HG03457 (cell line): ENCODE measurements at regions not wholly inside any gene's neighbourhood (a gene's known extent, or its start where the extent isn't known, plus 50 kb on each side); places are given as distances from the start of the nearest gene placed in this dataset.
"Not testable (repeated sequence)": the region's sequence is repeated elsewhere in the genome, so short reads cannot be mapped to it uniquely, and the experiment has no call there.

Source experiments
- ATAC-seq: cut with Tn5 transposase; IDR thresholded peaks from one replicate; pipeline ENCODE4 v1.9.1; 2021; ENCODE audit warnings: moderate number of reproducible peaks; ENCODE audit not compliant: unreplicated experiment

DNA sequence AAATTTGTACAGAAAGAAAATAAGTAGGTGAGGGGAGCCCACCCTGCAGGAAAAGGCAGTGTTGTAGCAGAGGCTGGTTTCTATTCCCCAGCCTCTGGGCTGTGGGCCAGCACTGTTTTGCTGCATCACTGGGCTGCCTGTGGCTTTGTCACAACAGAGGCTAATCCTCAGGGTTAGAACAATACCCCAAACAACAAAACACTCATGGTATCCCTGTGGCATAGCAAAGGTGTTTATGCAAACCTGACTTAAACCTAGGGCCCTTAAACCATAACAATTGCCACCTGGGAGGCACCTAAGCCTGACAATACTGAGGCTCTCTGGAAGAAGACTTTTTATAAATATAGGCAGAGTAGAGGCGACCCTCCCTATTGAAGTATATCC lies 314.7 kb downstream of the OLFM4 start:
- ATAC-seq: no peak

DNA sequence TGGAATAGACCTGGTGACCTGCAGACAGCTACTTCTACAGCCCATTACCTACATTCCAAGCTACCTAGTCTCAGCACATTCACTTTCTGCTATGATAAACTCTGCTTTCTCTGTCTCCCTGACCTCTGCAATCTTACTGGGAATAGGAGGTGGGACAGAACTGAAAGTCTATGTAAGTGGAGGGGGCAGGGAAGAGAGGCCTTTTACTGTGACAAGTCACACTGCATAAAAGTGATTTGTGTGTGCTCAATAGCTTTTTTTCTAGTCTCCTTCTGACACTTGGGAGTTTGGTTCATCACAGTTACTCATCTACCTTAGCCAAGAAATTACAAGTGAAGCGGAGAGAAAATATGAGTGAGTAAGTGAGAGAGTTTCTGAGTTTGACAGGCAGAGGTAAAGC lies 322.4 kb downstream of the OLFM4 start:
- no peak for ATAC-seq

GRCh38 chr13:53357582-53357981 lies 329.0 kb downstream of the OLFM4 start:
- ATAC-seq: no peak

GRCh38 chr13:53368948-53369347 lies 340.3 kb downstream of the OLFM4 start:
- no peak for ATAC-seq

DNA sequence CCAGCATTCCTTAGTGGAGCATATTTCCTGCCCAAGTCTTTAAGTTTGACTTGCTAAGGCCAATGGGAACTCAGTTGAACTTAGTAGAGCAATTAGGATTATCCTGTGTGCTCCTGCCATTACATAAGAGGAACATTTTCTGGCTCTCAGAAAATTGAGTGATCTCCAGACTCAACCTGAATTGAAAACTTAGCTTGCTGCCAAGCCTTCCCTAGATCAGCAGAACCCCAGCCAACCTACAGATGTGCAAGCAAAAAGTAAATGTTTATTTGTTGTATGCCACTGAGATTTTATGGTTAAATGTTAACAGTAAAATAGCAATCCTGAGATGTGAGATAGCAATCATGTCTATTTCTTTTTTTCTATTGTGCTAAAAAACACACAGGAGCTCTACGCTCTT lies 350.9 kb downstream of the OLFM4 start:
- ATAC-seq: no peak

GRCh38 chr13:53382008-53382407 lies 353.4 kb downstream of the OLFM4 start:
- ATAC-seq: no peak

- no peak for ATAC-seq
These were observed 369.4 kb downstream of the OLFM4 start for GRCh38 chr13:53398051-53398450.

DNA sequence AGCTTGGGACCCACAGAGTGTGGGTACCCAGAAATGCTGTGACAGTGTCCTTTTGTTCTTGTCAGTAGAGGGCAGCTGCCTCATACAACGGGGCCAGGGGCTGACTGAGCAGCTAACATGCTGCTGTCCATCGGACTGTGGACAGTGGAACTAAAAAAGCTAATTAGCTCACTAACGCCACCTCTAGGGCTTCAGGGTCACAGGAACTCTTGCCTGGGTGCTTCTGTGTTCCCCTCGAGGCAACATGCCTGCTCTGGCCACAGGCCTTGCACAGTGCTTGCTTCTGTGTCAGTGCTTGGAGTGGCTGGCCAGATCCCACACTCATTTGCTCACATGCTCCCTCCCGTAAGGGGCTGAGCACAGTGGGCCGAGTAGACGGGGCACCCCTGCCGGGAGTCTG lies 377.0 kb downstream of the OLFM4 start:
- no peak for ATAC-seq

- no peak for ATAC-seq
These were observed 379.7 kb downstream of the OLFM4 start for GRCh38 chr13:53408306-53408705.

DNA sequence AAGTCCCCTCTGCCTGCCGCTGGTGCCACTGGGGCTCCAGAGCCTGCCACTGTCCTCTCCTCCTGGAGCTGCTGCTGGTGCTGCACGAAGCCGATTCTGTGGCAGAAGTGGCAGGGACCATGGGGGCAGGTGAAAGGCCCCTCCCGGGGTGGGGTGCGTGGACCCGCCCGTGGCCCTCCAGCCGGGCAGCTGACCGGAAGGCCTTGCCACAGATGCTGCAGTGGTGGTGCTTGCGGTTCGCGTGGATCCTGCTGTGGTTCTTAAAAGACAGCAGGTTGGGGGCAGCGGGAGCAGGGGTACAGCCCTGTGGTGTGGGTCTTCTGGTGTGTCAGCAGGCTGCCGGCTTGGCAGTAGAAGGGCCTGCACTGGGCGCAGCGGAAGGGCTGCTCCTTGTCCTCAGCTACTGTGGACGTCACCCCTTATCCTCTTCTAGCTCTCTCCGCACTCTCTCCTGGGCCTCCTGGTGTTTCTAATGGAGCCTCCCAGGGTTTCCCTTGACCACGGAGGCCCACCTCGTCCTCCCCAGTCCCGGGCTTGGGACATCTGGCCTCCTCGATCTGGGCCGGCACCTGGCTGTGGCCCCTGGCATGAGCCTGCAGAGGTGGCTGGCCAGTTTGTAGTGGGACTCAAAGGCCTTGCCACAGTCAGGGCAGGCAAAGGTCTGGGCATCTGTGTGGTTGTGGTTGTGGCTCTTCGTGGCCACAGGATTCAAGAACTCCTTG lies 380.4 kb downstream of the OLFM4 start:
- no peak for ATAC-seq

DNA sequence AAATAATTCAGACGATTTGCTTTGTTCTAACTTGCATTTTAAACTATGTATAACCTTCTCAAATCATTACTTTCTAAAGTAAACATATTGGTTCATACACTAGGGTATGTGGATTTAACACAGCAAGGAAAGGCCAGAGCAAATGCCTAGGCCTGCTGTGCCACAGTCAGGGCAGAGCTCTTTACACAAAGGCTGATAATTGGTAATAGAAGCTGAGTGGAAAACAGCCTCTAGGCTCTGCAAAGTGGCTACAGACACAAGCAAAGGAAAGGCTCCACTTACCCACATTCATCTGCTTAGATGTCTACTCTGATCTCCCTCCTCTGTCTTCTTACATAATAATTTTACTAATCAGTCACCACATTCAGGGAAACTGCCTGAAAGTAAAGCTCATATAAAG lies 382.9 kb downstream of the OLFM4 start:
- ATAC-seq: no peak

DNA sequence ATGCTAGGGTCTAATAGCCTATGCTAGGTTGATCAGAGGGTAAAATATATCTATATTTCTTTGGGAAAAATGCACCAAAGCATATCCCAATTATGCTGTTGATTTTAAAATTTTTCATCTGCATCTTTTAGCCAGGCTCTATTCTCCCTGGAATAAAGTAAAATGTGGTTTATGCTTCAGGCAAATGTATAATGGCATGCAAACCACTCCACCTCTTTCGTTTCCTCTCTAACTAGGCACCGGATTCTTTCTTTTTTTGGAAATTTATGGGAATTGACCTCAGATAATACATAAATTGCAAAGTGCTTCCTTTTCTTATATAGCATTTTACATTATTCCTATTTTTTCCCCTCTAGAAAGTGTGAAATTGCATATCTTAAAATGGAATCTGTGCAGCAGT lies 386.5 kb downstream of the OLFM4 start:
- no peak for ATAC-seq

GRCh38 chr13:53417601-53418000 lies 389.0 kb downstream of the OLFM4 start:
- no peak for ATAC-seq

- no peak for ATAC-seq
These were observed 393.8 kb downstream of the OLFM4 start for GRCh38 chr13:53422415-53422814.

DNA sequence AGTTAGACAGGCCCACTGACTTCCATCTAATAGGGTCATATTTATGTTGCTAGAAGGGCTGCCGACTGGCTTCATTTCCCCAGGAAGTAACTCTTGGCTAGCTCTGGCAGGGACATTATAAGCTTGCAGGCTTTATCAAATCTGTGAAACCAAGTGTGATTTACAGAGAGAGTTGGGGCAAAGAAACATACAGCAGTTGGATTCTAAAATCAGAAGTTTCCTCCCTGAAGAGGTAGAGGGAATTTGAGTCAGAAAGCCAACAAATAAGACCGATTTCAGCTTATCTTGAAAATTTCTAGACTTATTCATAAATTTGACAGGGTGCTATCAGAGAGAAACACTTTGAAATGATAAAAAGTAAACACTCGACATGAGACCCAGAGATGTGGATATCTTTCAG lies 407.8 kb downstream of the OLFM4 start:
- no peak for ATAC-seq

DNA sequence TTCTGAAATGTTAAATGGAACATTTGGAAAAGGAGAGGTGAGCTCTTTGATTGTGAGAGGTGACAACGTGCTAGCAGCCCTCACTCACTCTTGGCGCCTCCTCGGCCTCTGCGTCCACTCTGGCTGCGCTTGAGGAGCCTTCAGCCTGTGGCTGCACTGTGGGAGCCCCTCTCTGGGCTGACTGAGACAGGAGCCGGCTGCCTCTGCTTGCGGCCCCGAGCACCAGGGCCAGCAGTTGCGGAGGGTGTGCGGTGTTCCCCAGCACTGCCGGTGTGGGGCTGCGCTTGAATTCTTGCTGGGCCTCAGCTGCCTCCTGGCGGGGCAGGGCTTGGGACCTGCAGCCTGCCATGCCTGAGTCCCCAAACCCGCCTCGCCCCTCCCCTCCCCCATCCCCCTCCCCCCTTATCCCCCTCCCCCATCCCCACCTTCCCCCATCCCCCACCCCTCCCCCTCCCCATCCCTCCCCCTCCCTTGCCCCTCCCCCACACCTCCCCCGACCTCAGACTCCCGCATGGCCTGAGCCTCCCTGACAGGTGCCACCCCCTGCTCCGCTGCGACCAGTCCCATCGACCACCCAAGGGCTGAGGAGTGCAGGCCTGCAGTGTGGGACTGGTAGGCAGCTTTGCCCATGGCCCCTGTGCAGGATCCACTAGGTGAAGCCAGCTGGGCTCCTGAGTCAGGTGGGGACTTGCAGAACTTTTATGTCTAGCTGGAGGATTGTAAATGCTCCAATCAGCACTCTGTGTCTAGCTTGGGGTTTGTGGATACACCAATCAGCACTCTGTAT lies 411.0 kb downstream of the OLFM4 start:
- no peak for ATAC-seq

DNA sequence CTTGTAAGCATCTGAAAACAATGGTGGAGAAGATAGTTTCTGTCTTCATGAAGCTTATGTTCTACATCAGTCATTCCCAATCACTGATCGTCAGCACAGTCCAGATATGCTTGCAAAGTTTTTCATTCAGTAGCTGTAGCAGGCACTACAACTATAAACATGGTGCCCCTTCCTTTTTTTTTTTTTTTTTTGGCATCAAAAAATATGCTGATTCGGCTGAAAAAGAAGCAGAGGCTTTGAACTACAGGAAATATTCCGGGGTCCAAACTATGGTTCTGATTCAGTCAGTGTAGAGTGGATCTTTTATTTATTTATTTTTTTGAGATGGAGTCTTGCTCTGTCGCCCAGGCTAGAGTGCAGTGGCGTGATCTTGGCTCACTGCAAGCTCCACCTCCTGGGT lies 414.4 kb downstream of the OLFM4 start:
- ATAC-seq: no peak

GRCh38 chr13:53445686-53446085 lies 417.1 kb downstream of the OLFM4 start:
- ATAC-seq: no peak

DNA sequence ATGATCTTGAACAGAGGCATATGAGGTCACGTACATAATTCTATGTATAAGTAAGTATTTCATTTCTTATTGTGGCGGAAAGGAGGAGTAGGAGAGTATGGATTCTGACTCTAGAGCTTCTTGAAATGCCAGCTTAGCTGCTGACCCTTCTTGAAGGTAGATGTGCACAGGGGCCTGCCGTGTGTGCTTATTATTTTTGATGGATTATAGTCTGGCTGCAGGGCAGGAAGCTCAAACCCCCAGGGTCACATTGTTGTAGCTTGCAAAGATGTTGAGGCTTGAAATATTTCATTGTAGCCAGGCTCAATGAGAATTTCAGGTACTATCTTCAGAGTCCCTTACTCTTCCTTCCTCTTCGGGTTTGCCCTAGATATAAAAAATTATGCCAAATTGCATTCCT lies 418.8 kb downstream of the OLFM4 start:
- no peak for ATAC-seq

DNA sequence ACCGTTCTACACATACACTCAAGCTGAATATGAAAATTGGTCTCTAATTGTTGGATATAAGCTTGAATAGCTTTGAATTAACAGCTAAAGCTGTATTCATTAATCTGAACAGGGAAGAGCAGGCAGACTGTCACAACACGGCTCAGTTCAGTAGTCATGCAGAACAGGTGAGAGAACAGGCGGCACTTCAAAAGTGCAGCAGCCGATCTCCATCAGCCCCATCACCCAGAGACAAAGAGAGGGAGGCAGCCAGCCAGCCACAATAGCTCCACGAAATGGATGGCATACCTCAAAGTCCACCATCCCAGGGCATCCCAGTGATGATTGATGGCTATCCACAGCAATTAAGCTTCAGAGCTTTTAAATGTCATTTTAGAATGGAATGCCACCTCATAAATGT lies 419.2 kb downstream of the OLFM4 start:
- no peak for ATAC-seq

DNA sequence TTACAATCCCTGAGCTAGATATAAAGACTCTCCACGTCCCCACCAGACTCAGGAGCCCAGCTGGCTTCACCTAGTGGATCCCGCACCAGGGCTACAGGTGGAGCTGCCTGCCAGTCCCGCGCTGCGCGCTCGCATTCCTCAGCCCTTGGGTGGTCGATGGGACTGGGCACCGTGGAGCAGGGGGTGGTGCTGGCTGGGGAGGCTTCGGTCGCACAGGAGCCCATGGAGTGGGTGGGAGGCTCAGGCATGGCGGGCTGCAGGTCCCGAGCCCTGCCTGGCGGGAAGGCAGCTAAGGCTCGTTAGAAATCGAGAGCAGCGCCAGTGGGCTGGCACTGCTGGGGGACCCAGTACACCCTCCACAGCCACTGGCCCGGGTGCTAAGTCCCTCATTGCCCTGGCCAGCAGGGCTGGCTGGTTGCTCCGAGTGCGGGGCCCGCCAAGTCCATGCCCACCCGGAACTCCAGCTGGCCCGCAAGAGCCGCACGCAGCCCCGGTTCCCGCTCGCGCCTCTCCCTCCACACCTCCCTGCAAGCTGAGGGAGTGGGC lies 423.7 kb downstream of the OLFM4 start:
- ATAC-seq: not testable (repeated sequence)

DNA sequence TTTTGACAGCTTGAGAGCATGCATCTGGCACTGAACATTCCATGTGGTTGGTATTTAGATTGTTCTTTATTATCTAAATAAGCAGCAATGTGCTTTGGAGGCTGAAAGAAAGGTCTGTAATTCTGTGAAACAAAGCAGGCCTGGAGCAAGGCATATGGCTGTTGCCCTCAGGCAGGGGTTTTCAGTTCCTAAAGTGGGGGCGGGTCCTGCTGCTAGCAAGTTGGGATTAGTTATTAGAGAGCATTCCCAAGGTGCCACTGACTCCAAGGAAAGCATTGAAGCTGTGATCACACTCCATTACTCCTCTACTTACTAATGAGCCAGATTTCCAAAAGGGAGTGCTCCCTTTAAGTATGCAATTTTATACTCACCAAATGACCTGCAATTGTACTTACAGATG lies 432.2 kb downstream of the OLFM4 start:
- no peak for ATAC-seq
